ENCODE measurements at regions not wholly inside any gene's neighbourhood (a gene's known extent, or its start where the extent isn't known, plus 50 kb on each side); places are given as distances from the start of the nearest gene placed in this dataset.

- H3K9me3 ChIP-seq (ENCODE audit: control insufficient read depth in 1 of 2, low read length in 2 of 2) = no peaks in the 10 kb centered on the region
These were observed 172.7 kb upstream of the ZEB2 start for GRCh38 chr2:144692661-144693060.

GRCh38 chr2:144690771-144691170 is 170.9 kb upstream of the ZEB2 start:
- Histone ChIP-seq H3K4me3 (ENCODE audit: low read depth in 1 of 2, low read length in 2 of 2) (no peak overlapping the region), H3K27me3 (ENCODE audit: low read depth, low read length) (no peaks in the 10 kb centered on the region), H3K9me3 (ENCODE audit: control insufficient read depth in 1 of 2, low read length in 2 of 2) (no peaks in the 10 kb centered on the region), H3K36me3 (ENCODE audit: control insufficient read depth in 1 of 2, insufficient read depth in 2 of 2, low read length in 2 of 2) (no peaks in the 10 kb centered on the region), H3K27ac (ENCODE audit: low read length) (no peak overlapping the region), H3K4me1 (ENCODE audit: control insufficient read depth in 1 of 2, insufficient read depth in 2 of 2, low read length in 2 of 2) (no peaks in the 10 kb centered on the region)

More at GRCh38 chr2:144692661-144693060, 172.7 kb upstream of the ZEB2 start:
- Histone ChIP-seq H3K27me3 (ENCODE audit: low read depth, low read length) (no peaks in the 10 kb centered on the region), H3K4me1 (ENCODE audit: control insufficient read depth in 1 of 2, insufficient read depth in 2 of 2, low read length in 2 of 2) (no peaks in the 10 kb centered on the region), H3K27ac (ENCODE audit: low read length) (no peak overlapping the region), H3K4me3 (ENCODE audit: low read depth in 1 of 2, low read length in 2 of 2) (no peak overlapping the region), H3K36me3 (ENCODE audit: control insufficient read depth in 1 of 2, insufficient read depth in 2 of 2, low read length in 2 of 2) (no peaks in the 10 kb centered on the region)

GRCh38 chr2:144686518-144687215 is 166.7 kb upstream of the ZEB2 start:
- no peak overlapping the region for H3K27ac ChIP-seq (ENCODE audit: low read length)
- H3K4me3 ChIP-seq (ENCODE audit: low read depth in 1 of 2, low read length in 2 of 2) = no peak overlapping the region
- no peaks in the 10 kb centered on the region for H3K9me3 ChIP-seq (ENCODE audit: control insufficient read depth in 1 of 2, low read length in 2 of 2)
- H3K27me3 ChIP-seq (ENCODE audit: low read depth, low read length) = no peaks in the 10 kb centered on the region
- H3K4me1 ChIP-seq (ENCODE audit: control insufficient read depth in 1 of 2, insufficient read depth in 2 of 2, low read length in 2 of 2) = no peaks in the 10 kb centered on the region
- H3K36me3 ChIP-seq (ENCODE audit: control insufficient read depth in 1 of 2, insufficient read depth in 2 of 2, low read length in 2 of 2) = no peaks in the 10 kb centered on the region

- H3K4me3 ChIP-seq (ENCODE audit: low read depth in 1 of 2, low read length in 2 of 2) = no peak overlapping the region
- H3K27ac ChIP-seq (ENCODE audit: low read length) = peak overlapping the region; percentile 0
- no peaks in the 10 kb centered on the region for H3K36me3 ChIP-seq (ENCODE audit: control insufficient read depth in 1 of 2, insufficient read depth in 2 of 2, low read length in 2 of 2)
- H3K27me3 ChIP-seq (ENCODE audit: low read depth, low read length) = no peaks in the 10 kb centered on the region
- no peaks in the 10 kb centered on the region for H3K4me1 ChIP-seq (ENCODE audit: control insufficient read depth in 1 of 2, insufficient read depth in 2 of 2, low read length in 2 of 2)
- H3K9me3 ChIP-seq (ENCODE audit: control insufficient read depth in 1 of 2, low read length in 2 of 2) = no peaks in the 10 kb centered on the region
These were observed 164.0 kb upstream of the ZEB2 start for GRCh38 chr2:144683966-144684365.

- peak overlapping the region; percentile 0 for H3K27ac ChIP-seq (ENCODE audit: low read length)
- H3K4me3 ChIP-seq (ENCODE audit: low read depth in 1 of 2, low read length in 2 of 2) = no peak overlapping the region
- no peaks in the 10 kb centered on the region for H3K36me3 ChIP-seq (ENCODE audit: control insufficient read depth in 1 of 2, insufficient read depth in 2 of 2, low read length in 2 of 2)
- H3K4me1 ChIP-seq (ENCODE audit: control insufficient read depth in 1 of 2, insufficient read depth in 2 of 2, low read length in 2 of 2) = no peaks in the 10 kb centered on the region
- no peaks in the 10 kb centered on the region for H3K27me3 ChIP-seq (ENCODE audit: low read depth, low read length)
- H3K9me3 ChIP-seq (ENCODE audit: control insufficient read depth in 1 of 2, low read length in 2 of 2) = no peaks in the 10 kb centered on the region
These were observed 163.3 kb upstream of the ZEB2 start for GRCh38 chr2:144683107-144683753.

- H3K27me3 ChIP-seq (ENCODE audit: low read depth, low read length) = no peaks in the 10 kb centered on the region
- no peaks in the 10 kb centered on the region for H3K36me3 ChIP-seq (ENCODE audit: control insufficient read depth in 1 of 2, insufficient read depth in 2 of 2, low read length in 2 of 2)
- H3K9me3 ChIP-seq (ENCODE audit: control insufficient read depth in 1 of 2, low read length in 2 of 2) = no peaks in the 10 kb centered on the region
- no peak overlapping the region for H3K4me3 ChIP-seq (ENCODE audit: low read depth in 1 of 2, low read length in 2 of 2)
- no peak overlapping the region for H3K27ac ChIP-seq (ENCODE audit: low read length)
- no peaks in the 10 kb centered on the region for H3K4me1 ChIP-seq (ENCODE audit: control insufficient read depth in 1 of 2, insufficient read depth in 2 of 2, low read length in 2 of 2)
These were observed 162.3 kb upstream of the ZEB2 start for GRCh38 chr2:144682248-144682647.

GRCh38 chr2:144681389-144681788 is 161.5 kb upstream of the ZEB2 start:
- H3K27me3 ChIP-seq (ENCODE audit: low read depth, low read length) = no peaks in the 10 kb centered on the region
- no peaks in the 10 kb centered on the region for H3K4me1 ChIP-seq (ENCODE audit: control insufficient read depth in 1 of 2, insufficient read depth in 2 of 2, low read length in 2 of 2)
- no peaks in the 10 kb centered on the region for H3K36me3 ChIP-seq (ENCODE audit: control insufficient read depth in 1 of 2, insufficient read depth in 2 of 2, low read length in 2 of 2)
- no peak overlapping the region for H3K27ac ChIP-seq (ENCODE audit: low read length)
- no peaks in the 10 kb centered on the region for H3K9me3 ChIP-seq (ENCODE audit: control insufficient read depth in 1 of 2, low read length in 2 of 2)
- H3K4me3 ChIP-seq (ENCODE audit: low read depth in 1 of 2, low read length in 2 of 2) = no peak overlapping the region

GRCh38 chr2:144679942-144680341 is 160.0 kb upstream of the ZEB2 start:
- H3K4me1 ChIP-seq (ENCODE audit: control insufficient read depth in 1 of 2, insufficient read depth in 2 of 2, low read length in 2 of 2) = no peaks in the 10 kb centered on the region
- H3K27ac ChIP-seq (ENCODE audit: low read length) = no peak overlapping the region
- H3K9me3 ChIP-seq (ENCODE audit: control insufficient read depth in 1 of 2, low read length in 2 of 2) = no peaks in the 10 kb centered on the region
- H3K4me3 ChIP-seq (ENCODE audit: low read depth in 1 of 2, low read length in 2 of 2) = no peak overlapping the region
- no peaks in the 10 kb centered on the region for H3K27me3 ChIP-seq (ENCODE audit: low read depth, low read length)
- no peaks in the 10 kb centered on the region for H3K36me3 ChIP-seq (ENCODE audit: control insufficient read depth in 1 of 2, insufficient read depth in 2 of 2, low read length in 2 of 2)

GRCh38 chr2:144678736-144679135 is 158.8 kb upstream of the ZEB2 start:
- Histone ChIP-seq H3K9me3 (ENCODE audit: control insufficient read depth in 1 of 2, low read length in 2 of 2) (no peaks in the 10 kb centered on the region), H3K4me1 (ENCODE audit: control insufficient read depth in 1 of 2, insufficient read depth in 2 of 2, low read length in 2 of 2) (no peaks in the 10 kb centered on the region), H3K4me3 (ENCODE audit: low read depth in 1 of 2, low read length in 2 of 2) (no peak overlapping the region)

GRCh38 chr2:144675731-144676130 is 155.8 kb upstream of the ZEB2 start:
- H3K4me3 ChIP-seq (ENCODE audit: low read depth in 1 of 2, low read length in 2 of 2) = no peak overlapping the region
- H3K4me1 ChIP-seq (ENCODE audit: control insufficient read depth in 1 of 2, insufficient read depth in 2 of 2, low read length in 2 of 2) = no peaks in the 10 kb centered on the region
- H3K36me3 ChIP-seq (ENCODE audit: control insufficient read depth in 1 of 2, insufficient read depth in 2 of 2, low read length in 2 of 2) = no peaks in the 10 kb centered on the region
- H3K27me3 ChIP-seq (ENCODE audit: low read depth, low read length) = no peaks in the 10 kb centered on the region
- no peaks in the 10 kb centered on the region for H3K9me3 ChIP-seq (ENCODE audit: control insufficient read depth in 1 of 2, low read length in 2 of 2)
- no peak overlapping the region for H3K27ac ChIP-seq (ENCODE audit: low read length)

More at GRCh38 chr2:144678736-144679135, 158.8 kb upstream of the ZEB2 start:
- Histone ChIP-seq H3K27ac (ENCODE audit: low read length) (no peak overlapping the region), H3K27me3 (ENCODE audit: low read depth, low read length) (no peaks in the 10 kb centered on the region), H3K36me3 (ENCODE audit: control insufficient read depth in 1 of 2, insufficient read depth in 2 of 2, low read length in 2 of 2) (no peaks in the 10 kb centered on the region)

- no peaks in the 10 kb centered on the region for H3K9me3 ChIP-seq (ENCODE audit: control insufficient read depth in 1 of 2, low read length in 2 of 2)
- H3K27ac ChIP-seq (ENCODE audit: low read length) = no peak overlapping the region
- no peak overlapping the region for H3K4me3 ChIP-seq (ENCODE audit: low read depth in 1 of 2, low read length in 2 of 2)
- H3K36me3 ChIP-seq (ENCODE audit: control insufficient read depth in 1 of 2, insufficient read depth in 2 of 2, low read length in 2 of 2) = no peaks in the 10 kb centered on the region
- H3K27me3 ChIP-seq (ENCODE audit: low read depth, low read length) = no peaks in the 10 kb centered on the region
- no peaks in the 10 kb centered on the region for H3K4me1 ChIP-seq (ENCODE audit: control insufficient read depth in 1 of 2, insufficient read depth in 2 of 2, low read length in 2 of 2)
These were observed 155.4 kb upstream of the ZEB2 start for GRCh38 chr2:144675331-144675730.

- H3K36me3 ChIP-seq (ENCODE audit: control insufficient read depth in 1 of 2, insufficient read depth in 2 of 2, low read length in 2 of 2) = no peaks in the 10 kb centered on the region
- no peak overlapping the region for H3K27ac ChIP-seq (ENCODE audit: low read length)
- no peaks in the 10 kb centered on the region for H3K9me3 ChIP-seq (ENCODE audit: control insufficient read depth in 1 of 2, low read length in 2 of 2)
- H3K27me3 ChIP-seq (ENCODE audit: low read depth, low read length) = no peaks in the 10 kb centered on the region
- H3K4me1 ChIP-seq (ENCODE audit: control insufficient read depth in 1 of 2, insufficient read depth in 2 of 2, low read length in 2 of 2) = no peaks in the 10 kb centered on the region
- no peak overlapping the region for H3K4me3 ChIP-seq (ENCODE audit: low read depth in 1 of 2, low read length in 2 of 2)
These were observed 154.2 kb upstream of the ZEB2 start for GRCh38 chr2:144674071-144674470.

Measured in muscle layer of duodenum (tissue), 2 donors.